ENCODE measurements at regions not wholly inside any gene's neighbourhood (a gene's known extent, or its start where the extent isn't known, plus 50 kb on each side); places are given as distances from the start of the nearest gene placed in this dataset.

DNA sequence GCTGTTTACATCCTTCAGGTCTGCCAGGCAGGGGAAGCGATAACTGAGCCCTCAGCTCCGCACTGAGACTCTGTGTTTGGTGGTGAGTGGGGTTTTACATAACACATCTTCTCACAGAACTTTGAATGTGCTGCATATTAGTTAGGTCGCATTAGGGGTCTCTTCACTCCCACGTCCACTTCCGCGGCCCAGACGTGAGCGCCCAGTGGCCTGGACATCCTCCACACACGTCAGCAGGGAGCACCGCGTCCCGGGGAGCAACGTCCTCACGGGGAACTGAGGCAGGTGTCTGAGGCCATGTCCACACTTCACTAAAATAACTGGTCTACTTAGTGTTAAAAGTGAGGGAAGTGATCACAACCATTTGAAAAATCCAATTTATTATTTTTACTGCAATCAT, 100.4 kb upstream of the SATB2 start:
- H3K27me3 Mint-ChIP-seq = no peaks in the 10 kb centered on the region
- H3K36me3 Mint-ChIP-seq = no peaks in the 10 kb centered on the region
- H3K4me1 Mint-ChIP-seq = no peaks in the 10 kb centered on the region
- Histone ChIP-seq H3K4me1 (ENCODE audit: control insufficient read depth in 1 of 2, extremely low read depth in 1 of 2, insufficient read depth in 2 of 2, low read length in 2 of 2) (no peaks in the 10 kb centered on the region), H3K9me3 (no peaks in the 10 kb centered on the region), H3K27me3 (replicated peaks in 1 of 2; ENCODE audit: control insufficient read depth in 2 of 2, extremely low read depth in 1 of 2, insufficient read depth in 2 of 2, low read length in 1 of 2) (peaks cover 0 to 9% of the 10 kb centered on the region in 2 experiments), H3K36me3 (ENCODE audit: control insufficient read depth in 2 of 2, extremely low read depth in 1 of 2, insufficient read depth in 1 of 2, low read length in 1 of 2) (no peaks in the 10 kb centered on the region), H3K27ac (ENCODE audit: low read length) (no peak overlapping the region), H3K4me3 (ENCODE audit: control insufficient read depth in 1 of 2, extremely low read depth in 1 of 2, low read length in 1 of 2) (no peak overlapping the region)
- CTCF ChIA-PET = no interaction called here
- POLR2A ChIA-PET = no interaction called here
- H3K9me3 Mint-ChIP-seq = peaks cover 0 to 8% (median 0%) of the 10 kb centered on the region in 3 donors
- H3K4me3 Mint-ChIP-seq = no peak overlapping the region
- no peak overlapping the region for H3K27ac Mint-ChIP-seq
- ATAC-seq (replicated peaks in 1 of 4) (no peak), DNase-seq (no peak)
- WGBS (ENCODE audit: insufficient coverage) = 100% methylated on average over 1 of the region's 14 CpGs

DNA sequence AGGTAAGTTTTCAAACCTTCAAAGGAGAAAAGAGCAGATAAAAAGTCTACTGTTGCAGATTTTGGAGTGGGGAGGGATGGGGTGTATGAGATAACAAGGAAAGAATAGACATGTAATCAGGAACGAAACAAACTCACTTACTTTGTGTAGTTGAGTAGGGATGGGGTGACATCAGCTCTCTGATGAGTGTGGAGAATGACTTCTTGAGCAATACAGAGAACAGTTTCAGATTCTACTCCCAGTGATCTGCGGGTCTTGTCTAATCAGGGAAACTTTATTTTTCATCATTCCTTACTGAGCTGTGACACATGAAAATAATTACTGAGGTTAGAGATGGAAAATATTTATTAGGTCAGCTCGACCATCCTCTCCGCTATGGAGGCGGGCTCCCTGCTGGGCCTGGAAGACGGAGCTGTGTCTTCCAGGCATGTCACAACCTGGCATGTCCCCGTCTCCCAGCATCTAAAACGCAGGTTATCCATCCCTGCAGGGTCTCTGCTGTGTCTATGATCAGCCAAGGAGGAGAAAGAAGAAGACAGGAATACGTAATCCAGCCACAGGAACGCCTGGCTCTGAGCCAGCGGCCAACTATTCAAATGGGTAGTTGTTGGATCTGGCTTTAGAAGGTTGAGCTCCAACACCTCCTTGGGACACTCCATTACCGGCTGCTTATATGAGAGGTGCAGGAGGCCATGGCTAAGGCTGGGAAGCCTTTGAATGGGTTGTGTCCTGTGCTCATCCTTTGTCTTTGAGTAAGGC, 99.0 kb upstream of the SATB2 start:
- Mint-ChIP-seq H3K27me3 (no peaks in the 10 kb centered on the region), H3K4me1 (no peaks in the 10 kb centered on the region), H3K4me3 (no peak overlapping the region), H3K36me3 (no peaks in the 10 kb centered on the region), H3K9me3 (no peaks in the 10 kb centered on the region), H3K27ac (no peak overlapping the region)
- ChIA-PET POLR2A (no interaction called here), CTCF (no interaction called here)
- Histone ChIP-seq H3K4me3 (ENCODE audit: control insufficient read depth in 1 of 2, extremely low read depth in 1 of 2, low read length in 1 of 2) (no peak overlapping the region), H3K36me3 (ENCODE audit: control insufficient read depth in 2 of 2, extremely low read depth in 1 of 2, insufficient read depth in 1 of 2, low read length in 1 of 2) (no peaks in the 10 kb centered on the region), H3K27me3 (replicated peaks in 1 of 2; ENCODE audit: control insufficient read depth in 2 of 2, extremely low read depth in 1 of 2, insufficient read depth in 2 of 2, low read length in 1 of 2) (peaks cover 0 to 9% of the 10 kb centered on the region in 2 experiments), H3K4me1 (ENCODE audit: control insufficient read depth in 1 of 2, extremely low read depth in 1 of 2, insufficient read depth in 2 of 2, low read length in 2 of 2) (no peaks in the 10 kb centered on the region), H3K9me3 (no peaks in the 10 kb centered on the region), H3K27ac (ENCODE audit: low read length) (no peak overlapping the region)
- DNase-seq (no peak), ATAC-seq (replicated peaks in 1 of 4) (no peak)
- WGBS (ENCODE audit: insufficient coverage) = 78% methylated on average over 7 of the region's 12 CpGs

DNA sequence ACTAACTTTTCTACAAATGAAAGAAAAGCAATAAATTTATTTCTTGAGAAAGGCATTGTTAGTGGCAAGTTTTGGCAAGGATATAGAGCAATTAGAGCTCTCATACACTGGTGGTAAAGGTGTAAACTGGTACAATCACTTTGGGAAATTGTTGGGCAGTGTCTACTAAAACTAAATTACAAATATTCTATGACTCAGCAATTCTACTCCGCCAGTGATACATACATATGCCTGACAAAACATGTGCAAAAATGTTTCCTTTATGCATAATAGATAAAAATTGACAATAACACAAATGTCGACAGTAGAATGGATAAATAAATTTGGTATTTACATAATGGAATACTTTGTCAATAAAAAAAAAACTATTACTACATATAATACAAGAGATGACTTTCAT, 96.3 kb upstream of the SATB2 start:
- Mint-ChIP-seq H3K4me1 (no peaks in the 10 kb centered on the region), H3K4me3 (no peak overlapping the region), H3K27me3 (peaks cover 5 to 8% of the 10 kb centered on the region in 2 donors), H3K36me3 (no peaks in the 10 kb centered on the region), H3K27ac (no peak overlapping the region), H3K9me3 (no peaks in the 10 kb centered on the region)
- ChIA-PET CTCF (no interaction called here), POLR2A (no interaction called here)
- Histone ChIP-seq H3K4me1 (ENCODE audit: control insufficient read depth in 1 of 2, extremely low read depth in 1 of 2, insufficient read depth in 2 of 2, low read length in 2 of 2) (no peaks in the 10 kb centered on the region), H3K27me3 (replicated peaks in 1 of 2; ENCODE audit: control insufficient read depth in 2 of 2, extremely low read depth in 1 of 2, insufficient read depth in 2 of 2, low read length in 1 of 2) (peaks cover 0 to 9% of the 10 kb centered on the region in 2 experiments), H3K4me3 (ENCODE audit: control insufficient read depth in 1 of 2, extremely low read depth in 1 of 2, low read length in 1 of 2) (no peak overlapping the region), H3K36me3 (ENCODE audit: control insufficient read depth in 2 of 2, extremely low read depth in 1 of 2, insufficient read depth in 1 of 2, low read length in 1 of 2) (no peaks in the 10 kb centered on the region), H3K9me3 (no peaks in the 10 kb centered on the region), H3K27ac (ENCODE audit: low read length) (no peak overlapping the region)
- DNase-seq = no peak
- no CpG with 5 or more reads among the region's 2 CpGs for WGBS (ENCODE audit: insufficient coverage)
- ATAC-seq (replicated peaks in 1 of 4) = no peak

DNA sequence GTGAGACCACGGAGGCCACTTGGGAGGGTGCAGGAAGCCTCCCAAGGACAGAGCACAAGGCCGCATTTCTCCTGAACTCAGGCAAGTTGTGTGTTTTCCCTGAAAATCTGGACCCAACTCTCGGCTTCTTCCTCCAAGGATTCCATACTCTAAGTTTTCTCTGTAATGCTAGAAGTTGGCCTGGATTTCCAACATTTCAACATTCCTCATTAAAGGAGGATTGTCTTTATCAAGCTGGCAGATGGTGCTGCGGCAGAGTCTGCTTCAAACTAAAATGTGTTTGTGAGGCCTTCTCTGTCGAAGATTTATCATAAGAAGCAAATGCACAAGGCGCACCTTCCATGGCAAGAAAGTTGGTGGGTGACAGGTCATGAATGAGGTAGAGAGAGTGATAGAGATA, 94.4 kb upstream of the SATB2 start:
- Mint-ChIP-seq H3K27me3 (peaks cover 8% of the 10 kb centered on the region in 2 donors), H3K4me3 (no peak overlapping the region), H3K4me1 (no peaks in the 10 kb centered on the region), H3K36me3 (no peaks in the 10 kb centered on the region), H3K27ac (no peak overlapping the region), H3K9me3 (no peaks in the 10 kb centered on the region)
- CTCF ChIA-PET = interaction anchor here in 1 of 2 donors (0.5 kb wide), 1 partner anchor 206 kb away, joined by 3 read pairs; no protein-coding TSS in a partner anchor
- Histone ChIP-seq H3K27me3 (replicated peaks in 1 of 2; ENCODE audit: control insufficient read depth in 2 of 2, extremely low read depth in 1 of 2, insufficient read depth in 2 of 2, low read length in 1 of 2) (peaks cover 0 to 5% of the 10 kb centered on the region in 2 experiments), H3K9me3 (no peaks in the 10 kb centered on the region), H3K27ac (ENCODE audit: low read length) (no peak overlapping the region), H3K4me3 (ENCODE audit: control insufficient read depth in 1 of 2, extremely low read depth in 1 of 2, low read length in 1 of 2) (no peak overlapping the region), H3K4me1 (ENCODE audit: control insufficient read depth in 1 of 2, extremely low read depth in 1 of 2, insufficient read depth in 2 of 2, low read length in 2 of 2) (no peaks in the 10 kb centered on the region), H3K36me3 (ENCODE audit: control insufficient read depth in 2 of 2, extremely low read depth in 1 of 2, insufficient read depth in 1 of 2, low read length in 1 of 2) (no peaks in the 10 kb centered on the region)
- DNase-seq (no peak), ATAC-seq (replicated peaks in 1 of 4) (no peak)
- POLR2A ChIA-PET = no interaction called here
- WGBS (ENCODE audit: insufficient coverage) = 87% methylated on average over 4 of the region's 6 CpGs

DNA sequence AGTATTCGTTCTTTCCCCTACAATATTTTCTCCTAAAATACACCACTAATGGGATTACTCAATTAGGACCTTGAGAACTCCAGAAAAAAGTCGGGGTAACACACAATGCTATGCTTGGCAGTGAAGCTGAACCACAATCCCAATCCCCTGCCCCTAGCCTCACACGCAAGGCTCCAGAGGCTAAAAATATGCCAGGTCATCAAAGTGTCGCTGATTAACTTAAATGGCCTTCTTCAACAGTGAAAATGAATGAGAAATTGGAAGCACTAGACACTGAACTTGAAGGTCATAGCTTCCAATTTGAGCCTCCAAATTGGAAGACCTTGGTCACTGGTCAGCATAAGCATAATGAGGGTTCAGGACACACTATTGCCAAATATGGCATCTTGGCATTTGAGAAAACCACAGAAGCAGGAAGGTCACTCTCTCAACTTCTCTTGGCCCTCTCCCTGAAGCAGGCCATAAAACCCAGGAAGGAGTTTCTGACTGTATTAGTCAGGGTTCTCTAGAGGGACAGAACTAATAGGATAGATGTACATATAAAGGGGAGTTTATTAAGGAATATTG, 86.0 kb upstream of the SATB2 start:
- no CpG with 5 or more reads among the region's 4 CpGs for WGBS (ENCODE audit: insufficient coverage)
- no peaks in the 10 kb centered on the region for H3K9me3 Mint-ChIP-seq
- H3K27me3 Mint-ChIP-seq = peaks cover 2 to 8% of the 10 kb centered on the region in 2 donors
- Histone ChIP-seq H3K36me3 (ENCODE audit: control insufficient read depth in 2 of 2, extremely low read depth in 1 of 2, insufficient read depth in 1 of 2, low read length in 1 of 2) (no peaks in the 10 kb centered on the region), H3K4me1 (ENCODE audit: control insufficient read depth in 1 of 2, extremely low read depth in 1 of 2, insufficient read depth in 2 of 2, low read length in 2 of 2) (no peaks in the 10 kb centered on the region), H3K9me3 (no peaks in the 10 kb centered on the region), H3K27me3 (replicated peaks in 1 of 2; ENCODE audit: control insufficient read depth in 2 of 2, extremely low read depth in 1 of 2, insufficient read depth in 2 of 2, low read length in 1 of 2) (no peaks in the 10 kb centered on the region), H3K27ac (ENCODE audit: low read length) (no peak overlapping the region), H3K4me3 (ENCODE audit: control insufficient read depth in 1 of 2, extremely low read depth in 1 of 2, low read length in 1 of 2) (no peak overlapping the region)
- H3K27ac Mint-ChIP-seq = no peak overlapping the region
- H3K36me3 Mint-ChIP-seq = no peaks in the 10 kb centered on the region
- no peaks in the 10 kb centered on the region for H3K4me1 Mint-ChIP-seq
- H3K4me3 Mint-ChIP-seq = no peak overlapping the region
- ChIA-PET CTCF (no interaction called here), POLR2A (interaction anchor here in 1 of 2 donors (0.5 kb wide), 1 partner anchor 1470 kb away, joined by 3 read pairs; no protein-coding TSS in a partner anchor)
- DNase-seq (no peak), ATAC-seq (replicated peaks in 1 of 4) (no peak)

DNA sequence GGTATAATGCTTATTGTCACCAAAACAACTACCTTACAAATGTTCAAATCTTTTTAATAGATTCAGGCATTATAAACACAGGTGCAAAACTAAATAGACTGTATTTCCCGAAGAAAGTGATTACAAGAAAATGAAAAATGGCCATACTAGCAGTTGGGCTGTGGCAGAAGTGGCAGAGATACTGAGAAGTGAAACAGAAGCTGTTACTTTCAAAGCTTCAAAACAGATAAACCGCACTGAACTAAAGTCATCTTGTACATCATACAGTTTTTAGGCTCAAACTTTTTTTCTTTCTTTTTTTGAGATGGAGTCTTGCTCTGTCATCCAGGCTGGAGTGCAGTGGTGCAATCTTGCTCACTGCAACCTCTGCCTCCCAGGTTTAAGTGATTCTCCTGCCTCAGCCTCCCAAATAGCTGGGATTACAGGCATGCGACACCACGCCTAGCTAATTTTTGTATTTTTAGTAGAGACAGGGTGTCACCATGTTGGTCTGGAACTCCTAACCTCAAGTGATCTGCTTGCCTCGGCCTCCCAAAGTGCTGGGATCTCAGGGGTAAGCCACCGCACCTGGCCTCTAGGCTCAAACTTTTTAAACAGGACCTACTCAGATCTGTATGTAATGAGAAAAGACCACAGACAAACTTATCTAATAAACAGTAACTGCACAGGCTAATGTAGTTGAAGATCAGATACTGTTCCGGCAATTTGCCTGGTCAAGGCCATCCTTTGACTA, 77.9 kb upstream of the SATB2 start:
- Histone ChIP-seq H3K9me3 (no peaks in the 10 kb centered on the region), H3K27me3 (replicated peaks in 1 of 2; ENCODE audit: control insufficient read depth in 2 of 2, extremely low read depth in 1 of 2, insufficient read depth in 2 of 2, low read length in 1 of 2) (no peaks in the 10 kb centered on the region), H3K4me1 (ENCODE audit: control insufficient read depth in 1 of 2, extremely low read depth in 1 of 2, insufficient read depth in 2 of 2, low read length in 2 of 2) (no peaks in the 10 kb centered on the region), H3K36me3 (ENCODE audit: control insufficient read depth in 2 of 2, extremely low read depth in 1 of 2, insufficient read depth in 1 of 2, low read length in 1 of 2) (no peaks in the 10 kb centered on the region), H3K4me3 (ENCODE audit: control insufficient read depth in 1 of 2, extremely low read depth in 1 of 2, low read length in 1 of 2) (no peak overlapping the region), H3K27ac (ENCODE audit: low read length) (no peak overlapping the region)
- WGBS (ENCODE audit: insufficient coverage) = no CpG with 5 or more reads among the region's 7 CpGs
- POLR2A ChIA-PET = no interaction called here
- DNase-seq (no peak), ATAC-seq (replicated peaks in 1 of 4) (no peak)
- Mint-ChIP-seq H3K4me1 (no peaks in the 10 kb centered on the region), H3K9me3 (peaks cover 5 to 9% (median 8%) of the 10 kb centered on the region in 3 donors), H3K36me3 (no peaks in the 10 kb centered on the region), H3K27me3 (no peaks in the 10 kb centered on the region), H3K4me3 (no peak overlapping the region), H3K27ac (no peak overlapping the region)
- CTCF ChIA-PET = no interaction called here
